ENCODE measurements at regions not wholly inside any gene's neighbourhood (a gene's known extent, or its start where the extent isn't known, plus 50 kb on each side); places are given as distances from the start of the nearest gene placed in this dataset.

- TF ChIP-seq CTCF (conservative IDR thresholded peaks at IDR 0.05; ENCODE audit: low read depth, low read length), result no peak
- DNase-seq (ENCODE audit: low read depth), result no peak
- no peak overlapping the region for H3K4me3 ChIP-seq (ENCODE audit: low read length)
Observed at GRCh38 chrX:42089031-42089430, 165.7 kb upstream of the CASK start.

- peak; percentile 15 for TF ChIP-seq CTCF (conservative IDR thresholded peaks at IDR 0.05; ENCODE audit: low read depth, low read length)
- no peak for DNase-seq (ENCODE audit: low read depth)
- H3K4me3 ChIP-seq (ENCODE audit: low read length), result no peak overlapping the region
Observed at GRCh38 chrX:42087960-42088359, 164.6 kb upstream of the CASK start.

- no peak for TF ChIP-seq CTCF (conservative IDR thresholded peaks at IDR 0.05; ENCODE audit: low read depth, low read length)
- peak; percentile 22 for DNase-seq (ENCODE audit: low read depth)
Observed at GRCh38 chrX:42085836-42086235, 162.5 kb upstream of the CASK start.

GRCh38 chrX:42079968-42080367 is 156.6 kb upstream of the CASK start:
- no peak overlapping the region for H3K4me3 ChIP-seq (ENCODE audit: low read length)
- DNase-seq (ENCODE audit: low read depth), result no peak
- TF ChIP-seq CTCF (conservative IDR thresholded peaks at IDR 0.05; ENCODE audit: low read depth, low read length), result no peak

More at GRCh38 chrX:42085836-42086235, 162.5 kb upstream of the CASK start:
- H3K4me3 ChIP-seq (ENCODE audit: low read length), result no peak overlapping the region

GRCh38 chrX:42077675-42078074 is 154.3 kb upstream of the CASK start:
- TF ChIP-seq CTCF (conservative IDR thresholded peaks at IDR 0.05; ENCODE audit: low read depth, low read length), result no peak
- no peak overlapping the region for H3K4me3 ChIP-seq (ENCODE audit: low read length)
- no peak for DNase-seq (ENCODE audit: low read depth)

GRCh38 chrX:42075032-42075431 is 151.7 kb upstream of the CASK start:
- H3K4me3 ChIP-seq (ENCODE audit: low read length), result no peak overlapping the region
- no peak for DNase-seq (ENCODE audit: low read depth)
- TF ChIP-seq CTCF (conservative IDR thresholded peaks at IDR 0.05; ENCODE audit: low read depth, low read length), result no peak

GRCh38 chrX:42073448-42073847 is 150.1 kb upstream of the CASK start:
- H3K4me3 ChIP-seq (ENCODE audit: low read length), result no peak overlapping the region
- no peak for DNase-seq (ENCODE audit: low read depth)
- no peak for TF ChIP-seq CTCF (conservative IDR thresholded peaks at IDR 0.05; ENCODE audit: low read depth, low read length)
